Natural killer cell (primary cell): ENCODE measurements at regions not wholly inside any gene's neighbourhood (a gene's known extent, or its start where the extent isn't known, plus 50 kb on each side); places are given as distances from the start of the nearest gene placed in this dataset.

Experiments used
- ATAC-seq, 3 donors: fragments of 150-1000 bp in 2 of 3; fragments of 200-7000 bp in 1 of 3; cut with Tn5 transposase; 1 replicate in 1 of 3; 2 replicates in 2 of 3; pipeline ENCODE4 v1.10.0; 2021; ENCODE audit warnings: mild to moderate bottlenecking in 2 of 3, moderate library complexity in 2 of 3
- DNase-seq, 2 donors: peaks; one replicate each; pipeline versions ENCODE4 v3.0.0 to v3.0.0-alpha.2; 2013 to 2021; ENCODE audit warnings: mixed read lengths in 1 of 2
- H3K27ac ChIP-seq: one replicate; pipeline ENCODE4 v1.5.1; 2013; ENCODE audit warnings: mild to moderate bottlenecking, low read length
- H3K27me3 ChIP-seq: one replicate; pipeline ENCODE4 v1.6.1; 2013; ENCODE audit warnings: low read length; ENCODE audit not compliant: control insufficient read depth, insufficient read depth
- H3K36me3 ChIP-seq: one replicate; pipeline ENCODE4 v1.6.1; 2013; ENCODE audit warnings: low read length; ENCODE audit not compliant: control insufficient read depth, insufficient read depth
- H3K4me1 ChIP-seq: one replicate; pipeline ENCODE4 v1.6.1; 2013; ENCODE audit warnings: low read length; ENCODE audit not compliant: control insufficient read depth, insufficient read depth
- H3K4me3 ChIP-seq: one replicate; pipeline ENCODE4 v1.5.1; 2013; ENCODE audit warnings: low read length
- H3K9me3 ChIP-seq: one replicate; pipeline ENCODE4 v1.6.1; 2013; ENCODE audit warnings: low read length; ENCODE audit not compliant: control insufficient read depth, insufficient read depth
- H3K27ac Mint-ChIP-seq, 2 donors: one replicate each; pipeline ENCODE4 v1.8.0; 2022; ENCODE audit warnings: mild to moderate bottlenecking in 2 of 2, mixed read lengths in 2 of 2, moderate library complexity in 1 of 2
- H3K27me3 Mint-ChIP-seq, 2 donors: one replicate each; pipeline ENCODE4 v1.8.0; 2022; ENCODE audit warnings: low read depth in 2 of 2, mixed read lengths in 2 of 2
- H3K36me3 Mint-ChIP-seq: one replicate; pipeline ENCODE4 v1.8.0; 2022; ENCODE audit warnings: mixed read lengths
- H3K4me1 Mint-ChIP-seq, 2 donors: one replicate each; pipeline ENCODE4 v1.8.0; 2022; ENCODE audit warnings: mixed read lengths in 2 of 2
- H3K4me3 Mint-ChIP-seq: one replicate; pipeline ENCODE4 v1.8.0; 2022; ENCODE audit warnings: mild to moderate bottlenecking, moderate library complexity, mixed read lengths
- H3K9me3 Mint-ChIP-seq, 2 donors: one replicate each; pipeline ENCODE4 v1.8.0; 2022; ENCODE audit warnings: mixed read lengths in 2 of 2
- WGBS: methylation state at CpG from one replicate; pipeline ENCODE4 v1.1.7; 2013; ENCODE audit warnings: missing lambda C conversion rate; ENCODE audit not compliant: insufficient coverage; 5-methylcytosine and 5-hydroxymethylcytosine counted together
- intact Hi-C: fragments of 100-400 bp; cut with micrococcal nuclease; formaldehyde crosslinking; loops from one replicate; pipeline ENCODE4 v1.14.2; 2022
- TF ChIP-seq, protein P1 (sequence below): fragments of 200-600 bp; IDR thresholded peaks from one replicate; pipeline ENCODE4 v1.8.0; 2022; ENCODE audit warnings: antibody characterized with exemption

DNA sequence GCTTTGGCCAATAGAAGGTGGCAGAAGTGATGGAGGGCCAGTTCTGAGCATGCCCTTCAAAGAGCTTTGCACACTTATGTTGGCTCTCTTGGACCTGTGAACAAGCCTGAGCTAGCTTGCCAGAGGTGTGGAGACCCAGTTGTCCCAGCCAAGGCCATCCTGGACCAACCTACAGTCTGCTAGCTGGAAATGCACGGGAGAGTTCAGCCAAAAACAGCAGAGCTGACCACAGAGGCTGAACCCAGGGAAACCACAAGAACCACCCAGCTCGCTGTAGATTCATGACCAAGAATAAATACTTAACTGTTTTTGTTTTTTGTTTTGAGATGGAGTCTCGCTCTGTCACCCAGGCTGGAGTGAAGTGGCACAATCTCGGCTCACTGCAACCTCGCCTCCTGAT lies 65.4 kb upstream of the HAND1 start:
- Mint-ChIP-seq H3K36me3 (no peaks in the 10 kb centered on the region), H3K27me3 (peaks cover 11 to 30% of the 10 kb centered on the region in 2 donors), H3K4me1 (no peaks in the 10 kb centered on the region), H3K9me3 (no peaks in the 10 kb centered on the region), H3K4me3 (no peak overlapping the region), H3K27ac (no peak overlapping the region)
- no peak overlapping the region for H3K4me3 ChIP-seq
- no peaks in the 10 kb centered on the region for H3K36me3 ChIP-seq
- H3K9me3 ChIP-seq: no peaks in the 10 kb centered on the region
- H3K27ac ChIP-seq: no peak overlapping the region
- ATAC-seq (no peak), DNase-seq (no peak)
- no peaks in the 10 kb centered on the region for H3K27me3 ChIP-seq
- WGBS: 37% methylated on average over 4 of the region's 5 CpGs
- intact Hi-C loops: no loop called here
- H3K4me1 ChIP-seq: peaks cover 4% of the 10 kb centered on the region
- TF ChIP-seq, protein P1, sequence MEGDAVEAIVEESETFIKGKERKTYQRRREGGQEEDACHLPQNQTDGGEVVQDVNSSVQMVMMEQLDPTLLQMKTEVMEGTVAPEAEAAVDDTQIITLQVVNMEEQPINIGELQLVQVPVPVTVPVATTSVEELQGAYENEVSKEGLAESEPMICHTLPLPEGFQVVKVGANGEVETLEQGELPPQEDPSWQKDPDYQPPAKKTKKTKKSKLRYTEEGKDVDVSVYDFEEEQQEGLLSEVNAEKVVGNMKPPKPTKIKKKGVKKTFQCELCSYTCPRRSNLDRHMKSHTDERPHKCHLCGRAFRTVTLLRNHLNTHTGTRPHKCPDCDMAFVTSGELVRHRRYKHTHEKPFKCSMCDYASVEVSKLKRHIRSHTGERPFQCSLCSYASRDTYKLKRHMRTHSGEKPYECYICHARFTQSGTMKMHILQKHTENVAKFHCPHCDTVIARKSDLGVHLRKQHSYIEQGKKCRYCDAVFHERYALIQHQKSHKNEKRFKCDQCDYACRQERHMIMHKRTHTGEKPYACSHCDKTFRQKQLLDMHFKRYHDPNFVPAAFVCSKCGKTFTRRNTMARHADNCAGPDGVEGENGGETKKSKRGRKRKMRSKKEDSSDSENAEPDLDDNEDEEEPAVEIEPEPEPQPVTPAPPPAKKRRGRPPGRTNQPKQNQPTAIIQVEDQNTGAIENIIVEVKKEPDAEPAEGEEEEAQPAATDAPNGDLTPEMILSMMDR: no peak

DNA sequence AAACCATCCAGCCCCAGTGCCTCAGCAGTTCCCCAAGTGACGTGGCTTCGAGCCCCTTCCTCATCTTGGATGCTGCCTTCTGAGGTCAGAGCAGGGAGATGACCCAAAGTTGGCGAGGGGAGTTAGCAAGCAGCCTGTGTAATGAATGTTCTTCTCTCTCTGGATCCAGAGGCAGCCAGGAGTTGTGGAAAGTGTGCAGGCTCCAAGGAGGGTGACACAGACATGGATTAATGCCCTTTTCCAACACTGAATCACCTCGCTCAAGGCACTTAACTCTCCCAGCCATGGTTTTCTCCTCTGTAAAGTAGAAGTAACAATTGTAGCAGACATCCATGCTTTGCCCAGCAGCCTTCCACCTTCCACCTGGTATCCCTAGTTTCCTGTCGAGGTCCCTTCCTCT lies 64.6 kb upstream of the HAND1 start:
- ATAC-seq: no peak
- H3K27me3 ChIP-seq: no peaks in the 10 kb centered on the region
- intact Hi-C loops: no loop called here
- no peak overlapping the region for H3K27ac Mint-ChIP-seq
- H3K9me3 Mint-ChIP-seq: no peaks in the 10 kb centered on the region
- peaks cover 11 to 30% of the 10 kb centered on the region in 2 donors for H3K27me3 Mint-ChIP-seq
- H3K27ac ChIP-seq: no peak overlapping the region
- no peaks in the 10 kb centered on the region for H3K36me3 ChIP-seq
- DNase-seq: no peak
- WGBS: 79% methylated on average over 4 of the region's 5 CpGs
- H3K9me3 ChIP-seq: no peaks in the 10 kb centered on the region
- TF ChIP-seq, protein P1: no peak
- no peak overlapping the region for H3K4me3 ChIP-seq
- no peaks in the 10 kb centered on the region for H3K36me3 Mint-ChIP-seq
- peaks cover 4% of the 10 kb centered on the region for H3K4me1 ChIP-seq
- no peaks in the 10 kb centered on the region for H3K4me1 Mint-ChIP-seq
- H3K4me3 Mint-ChIP-seq: no peak overlapping the region

DNA sequence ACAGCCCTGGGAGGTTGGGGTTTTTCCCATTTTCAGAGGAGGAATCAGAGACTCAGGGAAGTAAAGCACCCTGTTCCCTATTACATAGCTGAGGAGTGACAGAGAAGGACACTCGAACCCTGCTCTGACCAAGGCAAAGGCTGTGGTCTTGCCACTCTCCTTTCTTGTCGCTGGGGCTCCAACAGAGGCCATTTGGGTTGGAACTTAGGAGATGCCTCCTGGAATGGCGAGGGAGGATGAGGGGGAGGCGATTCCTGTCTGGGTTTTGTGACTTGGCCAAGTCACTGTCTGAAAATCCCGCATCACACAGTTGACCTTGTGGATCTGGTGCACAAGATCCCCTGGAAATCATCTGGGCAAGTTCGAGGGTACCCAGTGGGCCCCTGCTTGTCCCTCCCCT lies 64.0 kb upstream of the HAND1 start:
- Mint-ChIP-seq H3K4me3 (no peak overlapping the region), H3K4me1 (no peaks in the 10 kb centered on the region), H3K27me3 (peaks cover 11 to 33% of the 10 kb centered on the region in 2 donors), H3K9me3 (no peaks in the 10 kb centered on the region), H3K27ac (no peak overlapping the region), H3K36me3 (no peaks in the 10 kb centered on the region)
- Histone ChIP-seq H3K36me3 (no peaks in the 10 kb centered on the region), H3K27ac (no peak overlapping the region), H3K4me3 (no peak overlapping the region), H3K27me3 (no peaks in the 10 kb centered on the region), H3K4me1 (peaks cover 4% of the 10 kb centered on the region), H3K9me3 (no peaks in the 10 kb centered on the region)
- intact Hi-C loops: no loop called here
- DNase-seq (no peak), ATAC-seq (no peak)
- TF ChIP-seq, protein P1: no peak
- 78% methylated on average over 6 of the region's 6 CpGs for WGBS

DNA sequence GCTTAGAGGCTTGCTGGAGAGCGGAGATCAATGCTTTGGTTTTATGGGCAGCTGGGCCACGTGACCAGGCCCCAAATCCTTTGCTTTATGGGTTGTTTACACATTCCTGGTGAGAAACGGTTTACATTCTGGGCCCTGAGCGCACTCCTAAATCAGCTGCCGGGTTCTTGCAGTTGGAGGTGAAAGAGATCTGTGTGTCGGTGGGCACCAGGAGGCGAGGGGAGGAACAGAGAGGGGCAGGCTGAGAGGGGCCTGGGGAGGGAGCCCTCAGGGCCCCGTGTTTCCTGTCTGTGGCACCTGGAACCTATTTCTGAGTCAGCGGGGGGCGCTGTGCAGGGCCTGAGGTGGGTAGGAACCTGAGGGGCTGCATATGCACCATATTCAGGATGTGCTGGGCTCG lies 63.5 kb upstream of the HAND1 start:
- no peaks in the 10 kb centered on the region for H3K36me3 Mint-ChIP-seq

More for the DNA sequence above, 63.5 kb upstream of the HAND1 start:
- Histone ChIP-seq H3K4me1 (peaks cover 4% of the 10 kb centered on the region), H3K4me3 (no peak overlapping the region), H3K27ac (no peak overlapping the region), H3K9me3 (no peaks in the 10 kb centered on the region), H3K27me3 (no peaks in the 10 kb centered on the region), H3K36me3 (no peaks in the 10 kb centered on the region)
- ATAC-seq (no peak), DNase-seq (no peak)
- no peak overlapping the region for H3K27ac Mint-ChIP-seq
- TF ChIP-seq, protein P1: no peak
- 85% methylated on average over 11 of the region's 11 CpGs for WGBS
- H3K4me1 Mint-ChIP-seq: no peaks in the 10 kb centered on the region
- no peaks in the 10 kb centered on the region for H3K9me3 Mint-ChIP-seq
- no peak overlapping the region for H3K4me3 Mint-ChIP-seq
- H3K27me3 Mint-ChIP-seq: peaks cover 13 to 33% of the 10 kb centered on the region in 2 donors
- intact Hi-C loops: no loop called here
